H9 (cell line): ENCODE measurements at regions not wholly inside any gene's neighbourhood (a gene's known extent, or its start where the extent isn't known, plus 50 kb on each side); places are given as distances from the start of the nearest gene placed in this dataset.

Experiments
- DNase-seq: peaks from one replicate; pipeline ENCODE4 v3.0.0-alpha.2; 2017
- H2AFZ ChIP-seq: one replicate; pipeline ENCODE4 v1.6.1; 2013; ENCODE audit warnings: mild to moderate bottlenecking, low read length, control low read depth, moderate library complexity
- H2AK5ac ChIP-seq: 2 replicates; pipeline ENCODE4 v1.6.1; 2013; ENCODE audit warnings: low read length, control low read depth, mixed read lengths; ENCODE audit not compliant: insufficient read length
- H2BK120ac ChIP-seq: one replicate; pipeline ENCODE4 v1.6.1; 2013; ENCODE audit warnings: low read depth, mild to moderate bottlenecking, low read length, control low read depth, inconsistent platforms; ENCODE audit not compliant: poor library complexity, severe bottlenecking
- H2BK12ac ChIP-seq: 2 replicates; pipeline ENCODE4 v1.6.1; 2013; ENCODE audit warnings: low read length, control low read depth, mixed read lengths, low read depth; ENCODE audit not compliant: insufficient read length
- H2BK15ac ChIP-seq: 2 replicates; pipeline ENCODE4 v1.6.1; 2013; ENCODE audit warnings: low read depth, low read length, control low read depth
- H2BK20ac ChIP-seq: one replicate; pipeline ENCODE4 v1.6.1; 2013; ENCODE audit warnings: low read depth, mild to moderate bottlenecking, low read length, control low read depth, inconsistent platforms; ENCODE audit not compliant: poor library complexity, severe bottlenecking
- H2BK5ac ChIP-seq: 2 replicates; pipeline ENCODE4 v1.6.1; 2013; ENCODE audit warnings: low read length, control low read depth, mixed read lengths; ENCODE audit not compliant: insufficient read length
- H3K14ac ChIP-seq: 2 replicates; pipeline ENCODE4 v1.6.1; 2013; ENCODE audit warnings: low read length, control low read depth; ENCODE audit not compliant: insufficient read depth
- H3K18ac ChIP-seq: 2 replicates; pipeline ENCODE4 v1.6.1; 2013; ENCODE audit warnings: low read depth, mild to moderate bottlenecking, mixed read lengths, low read length, control low read depth; ENCODE audit not compliant: insufficient read length
- H3K23ac ChIP-seq: 2 replicates; pipeline ENCODE4 v1.6.1; 2013; ENCODE audit warnings: low read length, control low read depth, mixed read lengths, low read depth; ENCODE audit not compliant: insufficient read length
- H3K23me2 ChIP-seq: 2 replicates; pipeline ENCODE4 v1.6.1; 2013; ENCODE audit warnings: low read depth, mild to moderate bottlenecking, mixed read lengths, low read length, control low read depth; ENCODE audit not compliant: insufficient read length, poor library complexity, severe bottlenecking
- H3K27ac ChIP-seq: 2 replicates; pipeline ENCODE4 v1.5.1; 2013; ENCODE audit warnings: low read length, control low read depth, mixed read lengths, low read depth; ENCODE audit not compliant: insufficient read length
- H3K27me3 ChIP-seq: 2 replicates; pipeline ENCODE4 v1.6.1; 2013; ENCODE audit warnings: low read length, control low read depth, inconsistent platforms; ENCODE audit not compliant: insufficient read depth
- H3K4ac ChIP-seq: 2 replicates; pipeline ENCODE4 v1.6.1; 2013; ENCODE audit warnings: low read depth, mild to moderate bottlenecking, control low read depth, inconsistent platforms, low read length, moderate library complexity
- H3K4me1 ChIP-seq: 2 replicates; pipeline ENCODE4 v1.6.1; 2013; ENCODE audit warnings: low read length, control low read depth, inconsistent platforms; ENCODE audit not compliant: insufficient read depth
- H3K4me2 ChIP-seq: 2 replicates; pipeline ENCODE4 v1.6.1; 2013; ENCODE audit warnings: low read length, control low read depth, mixed read lengths; ENCODE audit not compliant: insufficient read length, insufficient read depth
- H3K56ac ChIP-seq: 2 replicates; pipeline ENCODE4 v1.6.1; 2013; ENCODE audit warnings: low read depth, mild to moderate bottlenecking, mixed read lengths, low read length, control low read depth; ENCODE audit not compliant: insufficient read length
- H3K79me1 ChIP-seq: 2 replicates; pipeline ENCODE4 v1.6.1; 2013; ENCODE audit warnings: low read depth, mild to moderate bottlenecking, moderate library complexity, low read length, control low read depth, inconsistent platforms; ENCODE audit not compliant: insufficient read depth, poor library complexity, severe bottlenecking
- H3K79me2 ChIP-seq: 2 replicates; pipeline ENCODE4 v1.6.1; 2013; ENCODE audit warnings: low read length, control low read depth, inconsistent platforms; ENCODE audit not compliant: insufficient read depth
- H3K9ac ChIP-seq: 2 replicates; pipeline ENCODE4 v1.6.1; 2013; ENCODE audit warnings: low read length, control low read depth, mixed read lengths; ENCODE audit not compliant: insufficient read length; ENCODE audit errors: extremely low read depth
- H3K9me3 ChIP-seq: one replicate; pipeline ENCODE4 v1.6.1; 2013; ENCODE audit warnings: low read depth, low read length, inconsistent platforms; ENCODE audit not compliant: control insufficient read depth
- H3T11ph ChIP-seq: one replicate; pipeline ENCODE4 v1.6.1; 2013; ENCODE audit warnings: mild to moderate bottlenecking, low read length, control low read depth, inconsistent platforms
- H4K20me1 ChIP-seq: one replicate; pipeline ENCODE4 v1.6.1; 2013; ENCODE audit not compliant: control insufficient read depth, insufficient read length, insufficient read depth
- H4K5ac ChIP-seq: 2 replicates; pipeline ENCODE4 v1.6.1; 2013; ENCODE audit warnings: low read depth, mild to moderate bottlenecking, mixed read lengths, low read length, control low read depth; ENCODE audit not compliant: insufficient read length
- H4K8ac ChIP-seq: replicated peaks from 2 replicates; pipeline ENCODE4 v1.6.1; 2013; ENCODE audit warnings: low read length, control low read depth, mixed read lengths, low read depth; ENCODE audit not compliant: insufficient read length
- H4K91ac ChIP-seq: 2 replicates; pipeline ENCODE4 v1.6.1; 2013; ENCODE audit warnings: low read depth, mild to moderate bottlenecking, moderate library complexity, mixed read lengths, low read length, control low read depth; ENCODE audit not compliant: insufficient read length
- H3K27ac Mint-ChIP-seq, 3 experiments: 2 replicates in 2 of 3; 3 replicates in 1 of 3; pipeline ENCODE4 v1.8.0; 2020 to 2021; ENCODE audit warnings: mixed read lengths in 3 of 3, mild to moderate bottlenecking in 1 of 3, moderate library complexity in 1 of 3
- H3K27me3 Mint-ChIP-seq: 2 replicates; pipeline ENCODE4 v1.8.0; 2021; ENCODE audit warnings: low read depth, mild to moderate bottlenecking, moderate library complexity, mixed read lengths
- H3K36me3 Mint-ChIP-seq, 3 experiments: 2 replicates in 2 of 3; 3 replicates in 1 of 3; pipeline ENCODE4 v1.8.0; 2020 to 2021; ENCODE audit warnings: low read depth in 3 of 3, mixed read lengths in 3 of 3; ENCODE audit not compliant: insufficient read depth in 1 of 3
- H3K4me1 Mint-ChIP-seq, 2 experiments: 2 replicates each; pipeline ENCODE4 v1.8.0; 2020; ENCODE audit warnings: mixed read lengths in 2 of 2
- H3K4me3 Mint-ChIP-seq, 2 experiments: 2 replicates in 1 of 2; 3 replicates in 1 of 2; pipeline ENCODE4 v1.8.0; 2020 to 2021; ENCODE audit warnings: mild to moderate bottlenecking in 2 of 2, mixed read lengths in 2 of 2, moderate library complexity in 1 of 2
- H3K9me3 Mint-ChIP-seq, 2 experiments: 2 replicates in 1 of 2; 3 replicates in 1 of 2; pipeline ENCODE4 v1.8.0; 2020; ENCODE audit warnings: mild to moderate bottlenecking in 2 of 2, mixed read lengths in 2 of 2, moderate library complexity in 1 of 2
- CTCF ChIP-seq: fragments of 200-600 bp; sonication (generic); conservative IDR thresholded peaks from 3 replicates; pipeline ENCODE4 v1.8.0; 2021; ENCODE audit warnings: antibody characterized with exemption, mild to moderate bottlenecking
- WGBS: extraction: QIAGEN DNeasy Blood & Tissue Kit; methylation state at CpG from one replicate; pipeline ENCODE4 v1.1.7; 2013; ENCODE audit warnings: missing lambda C conversion rate, low lambda C conversion rate, mixed read lengths; ENCODE audit not compliant: insufficient read length; ENCODE audit errors: extremely low coverage; 5-methylcytosine and 5-hydroxymethylcytosine counted together

GRCh38 chr1:208525417-208525816 lies 281.2 kb upstream of the PLXNA2 start:
- Mint-ChIP-seq H3K9me3 (no peaks in the 10 kb centered on the region), H3K4me1 (peaks cover 3 to 9% of the 10 kb centered on the region in 2 experiments; a peak in 3 of 4 replicates), H3K36me3 (no peaks in the 10 kb centered on the region), H3K4me3 (no peak overlapping the region), H3K27me3 (no peaks in the 10 kb centered on the region; the same call in 1 of the 2 replicates), H3K27ac (no peak overlapping the region)
- Histone ChIP-seq H4K20me1 (no peaks in the 10 kb centered on the region), H3K4me2 (no peak overlapping the region), H3K27ac (no peak overlapping the region), H3K14ac (no peak overlapping the region), H3K9me3 (no peaks in the 10 kb centered on the region), H3K4me1 (no peaks in the 10 kb centered on the region), H4K91ac (no peak overlapping the region), H3K79me2 (no peaks in the 10 kb centered on the region), H3K18ac (no peak overlapping the region), H3K56ac (no peak overlapping the region), H2BK12ac (no peak overlapping the region), H2AK5ac (no peak overlapping the region), H3K4ac (no peak overlapping the region), H4K8ac (no peak overlapping the region), H3K23ac (no peak overlapping the region), H3K27me3 (no peaks in the 10 kb centered on the region), H3K79me1 (no peaks in the 10 kb centered on the region), H2BK5ac (no peak overlapping the region), H4K5ac (no peak overlapping the region), H2AFZ (no peak overlapping the region), H2BK20ac (no peak overlapping the region), H2BK120ac (no peak overlapping the region), H3K9ac (no peak overlapping the region), H3K23me2 (no peaks in the 10 kb centered on the region), H2BK15ac (no peak overlapping the region), H3T11ph (no peak overlapping the region)
- DNase-seq: no peak
- TF ChIP-seq CTCF: no peak
- WGBS: no CpG with 5 or more reads among the region's 3 CpGs
